ENCODE measurements at regions not wholly inside any gene's neighbourhood (a gene's known extent, or its start where the extent isn't known, plus 50 kb on each side); places are given as distances from the start of the nearest gene placed in this dataset.
A peak's percentile ranks its signal among the peaks of the same experiment; 100 is the strongest.

GRCh38 chr6:27575594-27576361 lies 102.9 kb upstream of the ZNF184 start:
- H3K27me3 Mint-ChIP-seq (ENCODE audit: low read depth) = peaks cover 6% of the 10 kb centered on the region; the same call in 1 of the 2 replicates
- no peaks in the 10 kb centered on the region for H3K9me3 Mint-ChIP-seq
- H3K4ac ChIP-seq (ENCODE audit: low read depth, low read length) = no peak overlapping the region
- H4K5ac ChIP-seq (ENCODE audit: insufficient read length, low read depth, low read length) = no peak overlapping the region
- peak overlapping the region; percentile 81 for H2AFZ ChIP-seq (ENCODE audit: low read length)
- no peak overlapping the region for H2BK12ac ChIP-seq (ENCODE audit: insufficient read length, low read depth, low read length)
- H4K20me1 ChIP-seq (ENCODE audit: control insufficient read depth, insufficient read depth, insufficient read length) = no peaks in the 10 kb centered on the region
- no peak overlapping the region for H2BK120ac ChIP-seq (ENCODE audit: low read depth, low read length, poor library complexity, severe bottlenecking)
- no peak overlapping the region for H3T11ph ChIP-seq (ENCODE audit: low read length)
- H3K23me2 ChIP-seq (ENCODE audit: insufficient read length, low read depth, low read length, poor library complexity, severe bottlenecking) = no peaks in the 10 kb centered on the region
- no peak for DNase-seq
- TF ChIP-seq CTCF (conservative IDR thresholded peaks at IDR 0.05) = no peak
- no peak overlapping the region for H3K14ac ChIP-seq (ENCODE audit: insufficient read depth, low read length)
- H3K79me1 ChIP-seq (ENCODE audit: insufficient read depth, low read depth, low read length, poor library complexity, severe bottlenecking) = no peaks in the 10 kb centered on the region
- H3K27me3 ChIP-seq (ENCODE audit: insufficient read depth, low read length) = no peaks in the 10 kb centered on the region
- no peaks in the 10 kb centered on the region for H3K36me3 Mint-ChIP-seq (ENCODE audit: insufficient read depth in 1 of 3, low read depth in 3 of 3)
- H3K79me2 ChIP-seq (ENCODE audit: insufficient read depth, low read length) = no peaks in the 10 kb centered on the region
- WGBS (ENCODE audit: extremely low coverage, insufficient read length, low lambda C conversion rate) = no CpG with 5 or more reads among the region's 10 CpGs
- no peak overlapping the region for H3K27ac Mint-ChIP-seq
- H4K91ac ChIP-seq (ENCODE audit: insufficient read length, low read depth, low read length) = no peak overlapping the region
- H2BK15ac ChIP-seq (ENCODE audit: low read depth, low read length) = no peak overlapping the region
- no peak overlapping the region for H2BK20ac ChIP-seq (ENCODE audit: low read depth, low read length, poor library complexity, severe bottlenecking)
- H3K18ac ChIP-seq (ENCODE audit: insufficient read length, low read depth, low read length) = no peak overlapping the region
- H3K4me1 ChIP-seq (ENCODE audit: insufficient read depth, low read length) = no peaks in the 10 kb centered on the region
- H4K8ac ChIP-seq (replicated peaks; ENCODE audit: insufficient read length, low read depth, low read length) = no peak overlapping the region
- H3K9ac ChIP-seq (ENCODE audit: extremely low read depth, insufficient read length, low read length) = no peak overlapping the region
- no peak overlapping the region for H2BK5ac ChIP-seq (ENCODE audit: insufficient read length, low read length)
- peaks cover 4 to 6% of the 10 kb centered on the region in 2 experiments; a peak in 3 of 4 replicates for H3K4me1 Mint-ChIP-seq
- H2AK5ac ChIP-seq (ENCODE audit: insufficient read length, low read length) = no peak overlapping the region
- no peaks in the 10 kb centered on the region for H3K9me3 ChIP-seq (ENCODE audit: control insufficient read depth, low read depth, low read length)
- peak overlapping the region; percentile 47 for H3K4me2 ChIP-seq (ENCODE audit: insufficient read depth, insufficient read length, low read length)
- no peak overlapping the region for H3K23ac ChIP-seq (ENCODE audit: insufficient read length, low read depth, low read length)
- no peak overlapping the region for H3K56ac ChIP-seq (ENCODE audit: insufficient read length, low read depth, low read length)
- no peak overlapping the region for H3K27ac ChIP-seq (ENCODE audit: insufficient read length, low read depth, low read length)
- peak overlapping the region; percentile 52 to 64 for H3K4me3 Mint-ChIP-seq
